ENCODE measurements at regions not wholly inside any gene's neighbourhood (a gene's known extent, or its start where the extent isn't known, plus 50 kb on each side); places are given as distances from the start of the nearest gene placed in this dataset.

DNA sequence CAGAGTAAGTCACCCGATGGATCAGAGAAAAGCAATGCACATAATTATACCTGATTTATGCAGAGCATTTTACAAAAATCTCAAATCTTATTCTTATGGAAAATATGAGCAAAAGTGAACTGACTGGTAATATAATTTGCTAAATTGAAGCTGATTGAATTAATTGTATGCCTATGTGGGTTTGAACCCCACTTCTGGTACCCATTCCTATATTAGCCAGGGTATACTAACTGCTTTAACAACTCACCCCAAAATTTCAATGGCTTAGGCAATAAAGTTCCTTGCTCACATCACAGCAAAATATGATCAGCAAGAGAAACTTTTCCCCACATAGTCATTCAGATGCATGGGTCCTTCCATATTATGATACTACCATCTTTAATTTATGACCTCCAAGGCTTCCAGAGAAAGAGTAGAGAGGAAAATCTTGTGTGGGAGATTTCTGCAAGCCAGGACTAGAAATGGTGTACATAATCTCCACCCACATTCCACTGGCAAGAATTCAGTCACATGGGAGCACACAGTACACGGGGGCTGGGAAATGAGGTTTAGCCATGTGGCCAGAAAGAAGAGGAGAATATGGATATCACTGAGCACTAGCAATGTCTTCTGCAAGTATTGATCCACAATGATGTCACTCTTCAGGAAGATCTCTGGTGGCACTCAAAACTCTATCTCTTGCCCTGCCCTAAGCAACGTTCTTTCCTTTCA lies 640.7 kb downstream of the BCOR start:
- POLR2A ChIA-PET = no interaction called here
- intact Hi-C loops (cut with micrococcal nuclease) = no loop called here
- no peak overlapping the region for H3K4me3 Mint-ChIP-seq
- CTCF ChIA-PET = no interaction called here
- no peak overlapping the region for H3K27ac Mint-ChIP-seq
- ATAC-seq (ENCODE audit: low read depth) = no peak
- no peak for DNase-seq
- no peaks in the 10 kb centered on the region for H3K4me1 Mint-ChIP-seq
- peaks cover 2% of the 10 kb centered on the region for H3K27me3 Mint-ChIP-seq
- TF ChIP-seq, protein P1, sequence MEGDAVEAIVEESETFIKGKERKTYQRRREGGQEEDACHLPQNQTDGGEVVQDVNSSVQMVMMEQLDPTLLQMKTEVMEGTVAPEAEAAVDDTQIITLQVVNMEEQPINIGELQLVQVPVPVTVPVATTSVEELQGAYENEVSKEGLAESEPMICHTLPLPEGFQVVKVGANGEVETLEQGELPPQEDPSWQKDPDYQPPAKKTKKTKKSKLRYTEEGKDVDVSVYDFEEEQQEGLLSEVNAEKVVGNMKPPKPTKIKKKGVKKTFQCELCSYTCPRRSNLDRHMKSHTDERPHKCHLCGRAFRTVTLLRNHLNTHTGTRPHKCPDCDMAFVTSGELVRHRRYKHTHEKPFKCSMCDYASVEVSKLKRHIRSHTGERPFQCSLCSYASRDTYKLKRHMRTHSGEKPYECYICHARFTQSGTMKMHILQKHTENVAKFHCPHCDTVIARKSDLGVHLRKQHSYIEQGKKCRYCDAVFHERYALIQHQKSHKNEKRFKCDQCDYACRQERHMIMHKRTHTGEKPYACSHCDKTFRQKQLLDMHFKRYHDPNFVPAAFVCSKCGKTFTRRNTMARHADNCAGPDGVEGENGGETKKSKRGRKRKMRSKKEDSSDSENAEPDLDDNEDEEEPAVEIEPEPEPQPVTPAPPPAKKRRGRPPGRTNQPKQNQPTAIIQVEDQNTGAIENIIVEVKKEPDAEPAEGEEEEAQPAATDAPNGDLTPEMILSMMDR (IDR thresholded peaks at IDR 0.05) = no peak
- H3K36me3 Mint-ChIP-seq (ENCODE audit: low read depth) = no peaks in the 10 kb centered on the region
- peaks cover 4% of the 10 kb centered on the region for H3K9me3 Mint-ChIP-seq

DNA sequence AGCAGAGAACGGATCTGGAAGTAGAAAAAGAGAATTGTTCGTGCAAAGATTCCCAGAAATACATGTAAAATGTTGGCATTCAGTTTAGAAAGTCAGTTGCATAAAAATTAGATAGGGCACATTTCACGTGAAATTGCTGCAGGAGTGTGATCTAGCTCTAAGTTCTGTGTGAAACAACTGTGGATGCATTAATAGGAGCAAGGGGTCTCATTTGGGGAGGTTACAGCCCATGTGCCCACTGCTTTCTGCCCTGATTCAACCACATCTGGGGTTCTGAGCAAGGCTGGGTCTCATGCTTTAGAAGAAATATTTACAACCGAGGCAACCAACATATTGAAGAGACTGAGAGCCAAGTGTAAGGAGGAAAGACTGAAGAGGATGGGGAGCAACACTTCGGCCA lies 639.0 kb downstream of the BCOR start:
- H3K27me3 Mint-ChIP-seq = peaks cover 2% of the 10 kb centered on the region
- H3K9me3 Mint-ChIP-seq = peaks cover 4% of the 10 kb centered on the region
- no peak overlapping the region for H3K4me3 Mint-ChIP-seq
- no peak overlapping the region for H3K27ac Mint-ChIP-seq
- intact Hi-C loops (cut with micrococcal nuclease) = no loop called here
- ChIA-PET POLR2A (interaction anchor here (0.6 kb wide), 1 partner anchor 156 kb away, joined by 6 read pairs; no protein-coding TSS in a partner anchor), CTCF (no interaction called here)
- no peaks in the 10 kb centered on the region for H3K4me1 Mint-ChIP-seq
- ATAC-seq (ENCODE audit: low read depth) = no peak
- DNase-seq = no peak
- no peaks in the 10 kb centered on the region for H3K36me3 Mint-ChIP-seq (ENCODE audit: low read depth)
- TF ChIP-seq, protein P1 (IDR thresholded peaks at IDR 0.05) = no peak

GRCh38 chrX:39459204-39459603 lies 638.6 kb downstream of the BCOR start:
- DNase-seq = no peak
- ATAC-seq (ENCODE audit: low read depth) = no peak
- intact Hi-C loops (cut with micrococcal nuclease) = no loop called here
- no peaks in the 10 kb centered on the region for H3K36me3 Mint-ChIP-seq (ENCODE audit: low read depth)
- H3K27ac Mint-ChIP-seq = no peak overlapping the region
- TF ChIP-seq, protein P1 (IDR thresholded peaks at IDR 0.05) = no peak
- POLR2A ChIA-PET = no interaction called here
- no peaks in the 10 kb centered on the region for H3K4me1 Mint-ChIP-seq
- peaks cover 4% of the 10 kb centered on the region for H3K9me3 Mint-ChIP-seq
- H3K4me3 Mint-ChIP-seq = no peak overlapping the region
- H3K27me3 Mint-ChIP-seq = peaks cover 2% of the 10 kb centered on the region
- CTCF ChIA-PET = no interaction called here

- no peaks in the 10 kb centered on the region for H3K36me3 Mint-ChIP-seq (ENCODE audit: low read depth)
- intact Hi-C loops (cut with micrococcal nuclease) = no loop called here
- no peak overlapping the region for H3K27ac Mint-ChIP-seq
- no peaks in the 10 kb centered on the region for H3K4me1 Mint-ChIP-seq
- no peak for ATAC-seq (ENCODE audit: low read depth)
- DNase-seq = no peak
- no peak overlapping the region for H3K4me3 Mint-ChIP-seq
- peaks cover 2% of the 10 kb centered on the region for H3K27me3 Mint-ChIP-seq
- TF ChIP-seq, protein P1 (IDR thresholded peaks at IDR 0.05) = no peak
- H3K9me3 Mint-ChIP-seq = peaks cover 4% of the 10 kb centered on the region
- CTCF ChIA-PET = no interaction called here
- POLR2A ChIA-PET = no interaction called here
Observed at GRCh38 chrX:39459952-39460351, 637.8 kb downstream of the BCOR start.

DNA sequence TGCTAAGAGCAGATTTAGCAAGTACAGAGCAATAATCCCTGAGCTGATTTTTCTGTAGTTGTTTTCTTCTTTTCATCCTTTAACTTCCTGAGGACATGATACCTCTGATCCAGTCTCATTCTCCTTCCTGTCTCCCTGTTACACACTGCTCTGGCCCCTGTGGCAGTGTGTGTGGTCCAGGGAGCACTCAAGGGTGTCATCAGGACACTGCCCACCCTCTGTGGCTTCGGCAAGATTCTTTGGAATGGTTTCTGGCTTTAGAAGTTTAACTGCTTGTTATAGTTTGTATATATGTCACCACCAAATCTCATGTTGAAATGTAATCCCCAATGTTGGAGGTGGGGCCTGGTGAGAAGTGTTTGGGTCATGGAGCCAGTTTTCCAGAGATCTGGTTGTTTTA lies 637.3 kb downstream of the BCOR start:
- TF ChIP-seq, protein P1 (IDR thresholded peaks at IDR 0.05) = no peak
- POLR2A ChIA-PET = no interaction called here
- no peak overlapping the region for H3K4me3 Mint-ChIP-seq
- H3K4me1 Mint-ChIP-seq = no peaks in the 10 kb centered on the region
- H3K27me3 Mint-ChIP-seq = peaks cover 2% of the 10 kb centered on the region
- H3K36me3 Mint-ChIP-seq (ENCODE audit: low read depth) = no peaks in the 10 kb centered on the region
- CTCF ChIA-PET = no interaction called here
- intact Hi-C loops (cut with micrococcal nuclease) = no loop called here
- DNase-seq (no peak), ATAC-seq (ENCODE audit: low read depth) (no peak)
- peaks cover 4% of the 10 kb centered on the region for H3K9me3 Mint-ChIP-seq
- no peak overlapping the region for H3K27ac Mint-ChIP-seq
